HFFc6 (cell line): ENCODE measurements at regions not wholly inside any gene's neighbourhood (a gene's known extent, or its start where the extent isn't known, plus 50 kb on each side); places are given as distances from the start of the nearest gene placed in this dataset.

Source experiments
- DNase-seq: peaks from one replicate; pipeline ENCODE4 v3.0.0-alpha.2; 2018
- H3K27ac Mint-ChIP-seq: 2 replicates; pipeline ENCODE4 v1.8.0; 2020; ENCODE audit warnings: mild to moderate bottlenecking, mixed read lengths
- H3K27me3 Mint-ChIP-seq: 2 replicates; pipeline ENCODE4 v1.8.0; 2021; ENCODE audit warnings: mild to moderate bottlenecking, moderate library complexity, mixed read lengths; ENCODE audit not compliant: insufficient read depth
- H3K36me3 Mint-ChIP-seq: 2 replicates; pipeline ENCODE4 v1.8.0; 2021; ENCODE audit warnings: low read depth, mixed read lengths
- H3K4me1 Mint-ChIP-seq: 2 replicates; pipeline ENCODE4 v1.8.0; 2020; ENCODE audit warnings: low read depth, mixed read lengths
- H3K4me3 Mint-ChIP-seq: 2 replicates; pipeline ENCODE4 v1.8.0; 2020; ENCODE audit warnings: mild to moderate bottlenecking, moderate library complexity, mixed read lengths
- H3K9me3 Mint-ChIP-seq: 2 replicates; pipeline ENCODE4 v1.8.0; 2020; ENCODE audit warnings: mild to moderate bottlenecking, mixed read lengths
- TF ChIP-seq, protein P1 (sequence below): fragments of 200-600 bp; sonication (generic); IDR thresholded peaks from 2 replicates; pipeline ENCODE4 v1.5.0; 2021; ENCODE audit warnings: antibody characterized with exemption, mild to moderate bottlenecking

DNA sequence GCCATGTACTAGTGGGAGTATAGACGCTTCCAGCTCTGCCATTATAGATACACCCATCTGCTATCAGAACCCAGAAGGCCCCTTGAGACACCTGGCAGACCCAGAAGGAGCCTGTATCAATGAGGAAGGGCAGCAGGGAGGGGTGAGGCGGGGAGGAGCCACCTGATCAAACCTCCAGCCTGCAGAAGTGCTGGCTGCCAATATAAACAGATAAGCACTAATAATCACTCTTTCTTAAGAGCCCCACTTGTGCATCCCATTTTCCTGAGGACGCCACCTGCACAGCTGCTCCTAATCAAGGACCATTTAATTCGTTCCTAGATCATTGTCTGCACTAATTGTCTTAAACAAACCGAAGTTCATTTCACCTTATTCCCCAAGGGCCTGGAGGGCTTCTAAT is 75.0 kb upstream of the NEK6 start:
- DNase-seq = no peak

DNA sequence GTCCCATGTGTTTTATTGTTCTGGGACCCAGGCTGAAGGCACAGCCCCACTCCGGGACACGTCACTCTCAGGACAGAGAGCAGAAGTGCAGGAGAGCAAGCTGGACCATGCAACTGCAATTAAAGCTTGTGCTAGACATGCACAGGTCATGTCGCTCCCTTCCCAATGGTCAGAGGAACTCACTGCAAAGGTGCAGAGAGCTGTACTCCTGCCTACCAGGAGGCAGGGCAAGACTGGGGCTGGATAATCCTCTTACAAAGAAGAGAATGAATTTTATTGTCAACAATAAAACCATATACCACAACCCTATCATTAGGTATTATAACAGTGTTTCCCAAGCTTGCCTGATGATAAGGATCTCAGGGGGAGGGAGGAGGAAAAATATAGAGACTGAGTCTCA is 74.0 kb upstream of the NEK6 start:
- H3K4me3 Mint-ChIP-seq = no peak overlapping the region
- H3K9me3 Mint-ChIP-seq = peaks cover 3% of the 10 kb centered on the region
- TF ChIP-seq, protein P1, sequence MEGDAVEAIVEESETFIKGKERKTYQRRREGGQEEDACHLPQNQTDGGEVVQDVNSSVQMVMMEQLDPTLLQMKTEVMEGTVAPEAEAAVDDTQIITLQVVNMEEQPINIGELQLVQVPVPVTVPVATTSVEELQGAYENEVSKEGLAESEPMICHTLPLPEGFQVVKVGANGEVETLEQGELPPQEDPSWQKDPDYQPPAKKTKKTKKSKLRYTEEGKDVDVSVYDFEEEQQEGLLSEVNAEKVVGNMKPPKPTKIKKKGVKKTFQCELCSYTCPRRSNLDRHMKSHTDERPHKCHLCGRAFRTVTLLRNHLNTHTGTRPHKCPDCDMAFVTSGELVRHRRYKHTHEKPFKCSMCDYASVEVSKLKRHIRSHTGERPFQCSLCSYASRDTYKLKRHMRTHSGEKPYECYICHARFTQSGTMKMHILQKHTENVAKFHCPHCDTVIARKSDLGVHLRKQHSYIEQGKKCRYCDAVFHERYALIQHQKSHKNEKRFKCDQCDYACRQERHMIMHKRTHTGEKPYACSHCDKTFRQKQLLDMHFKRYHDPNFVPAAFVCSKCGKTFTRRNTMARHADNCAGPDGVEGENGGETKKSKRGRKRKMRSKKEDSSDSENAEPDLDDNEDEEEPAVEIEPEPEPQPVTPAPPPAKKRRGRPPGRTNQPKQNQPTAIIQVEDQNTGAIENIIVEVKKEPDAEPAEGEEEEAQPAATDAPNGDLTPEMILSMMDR = no peak
- no peak overlapping the region for H3K27ac Mint-ChIP-seq
- H3K27me3 Mint-ChIP-seq = peaks cover 47% of the 10 kb centered on the region
- no peak for DNase-seq
- H3K36me3 Mint-ChIP-seq = no peaks in the 10 kb centered on the region
- 0 out of 2 replicates have a peak, but pooled peaks cover 4% of the 10 kb centered on the region for H3K4me1 Mint-ChIP-seq

More for the DNA sequence above, 75.0 kb upstream of the NEK6 start:
- Mint-ChIP-seq H3K27ac (no peak overlapping the region), H3K27me3 (peaks cover 38% of the 10 kb centered on the region), H3K9me3 (peaks cover 3% of the 10 kb centered on the region), H3K4me1 (0 out of 2 replicates have a peak, but pooled peaks cover 4% of the 10 kb centered on the region), H3K36me3 (no peaks in the 10 kb centered on the region), H3K4me3 (no peak overlapping the region)
- TF ChIP-seq, protein P1 = no peak

DNA sequence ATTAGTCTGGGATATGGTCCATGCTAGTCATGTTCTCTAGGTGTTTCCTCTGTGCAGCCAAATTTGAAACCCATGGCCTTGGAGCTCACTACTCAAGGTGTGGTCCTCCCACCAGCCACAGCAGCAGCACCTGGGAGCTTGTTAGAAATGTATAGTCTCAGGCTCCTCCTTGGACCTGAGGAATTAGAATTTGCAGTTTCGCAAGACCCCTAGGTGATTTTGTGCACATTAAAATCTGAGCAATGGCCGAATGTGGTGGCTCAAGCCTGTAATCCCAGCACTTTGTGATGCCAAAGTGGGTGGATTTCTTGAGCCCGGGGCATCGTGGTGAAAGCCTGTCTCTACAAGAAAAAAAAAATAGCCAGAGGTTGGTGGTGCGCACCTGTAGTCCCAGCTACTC is 72.3 kb upstream of the NEK6 start:
- Mint-ChIP-seq H3K27me3 (peaks cover 47% of the 10 kb centered on the region), H3K4me3 (no peak overlapping the region), H3K36me3 (no peaks in the 10 kb centered on the region), H3K4me1 (0 out of 2 replicates have a peak, but pooled peaks cover 3% of the 10 kb centered on the region), H3K27ac (no peak overlapping the region), H3K9me3 (peaks cover 3% of the 10 kb centered on the region)
- TF ChIP-seq, protein P1 = no peak
- no peak for DNase-seq

DNA sequence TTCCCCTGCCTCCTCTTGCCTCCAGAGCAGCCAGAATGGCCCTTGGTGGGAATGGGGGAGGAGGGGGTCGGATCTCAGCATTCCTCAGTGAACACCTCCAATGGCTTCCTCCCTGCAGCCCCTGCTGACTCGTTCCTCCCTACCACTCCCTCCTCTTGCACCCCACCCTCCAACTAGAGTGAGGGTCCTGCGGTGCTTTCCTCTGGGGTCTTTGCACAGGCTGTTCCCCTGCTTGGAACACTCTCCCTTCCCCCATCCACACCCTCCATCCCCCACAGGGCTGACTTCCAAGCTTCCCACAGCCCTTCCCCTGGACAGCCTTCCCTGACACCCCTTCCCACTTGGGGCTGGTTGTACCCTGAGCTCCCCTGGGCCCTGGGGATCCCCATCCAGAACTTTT is 70.4 kb upstream of the NEK6 start:
- no peak for DNase-seq
- Mint-ChIP-seq H3K36me3 (no peaks in the 10 kb centered on the region), H3K27ac (no peak overlapping the region), H3K27me3 (peaks cover 42% of the 10 kb centered on the region), H3K4me3 (no peak overlapping the region), H3K9me3 (peaks cover 3% of the 10 kb centered on the region), H3K4me1 (no peaks in the 10 kb centered on the region)
- TF ChIP-seq, protein P1 = no peak

- Mint-ChIP-seq H3K27me3 (peaks cover 45% of the 10 kb centered on the region), H3K27ac (no peak overlapping the region), H3K36me3 (no peaks in the 10 kb centered on the region), H3K4me1 (no peaks in the 10 kb centered on the region), H3K9me3 (peaks cover 3% of the 10 kb centered on the region), H3K4me3 (no peak overlapping the region)
- DNase-seq = no peak
- TF ChIP-seq, protein P1 = no peak
These were observed 69.2 kb upstream of the NEK6 start for GRCh38 chr9:124188331-124189110.
